CD4-positive, alpha-beta memory T cell (primary cell): ENCODE measurements at regions not wholly inside any gene's neighbourhood (a gene's known extent, or its start where the extent isn't known, plus 50 kb on each side); places are given as distances from the start of the nearest gene placed in this dataset.

Source experiments
- CTCF ChIA-PET: fragments of 350-600 bp; sonication (Branson Sonifier 250); formaldehyde crosslinking; loops from one replicate; lab custom pipeline; 2021; ENCODE audit warnings: inconsistent platforms; ENCODE audit not compliant: partially characterized antibody; lab: Charles Lee
- POLR2A ChIA-PET: fragments of 350-600 bp; sonication (Branson Sonifier 250); formaldehyde crosslinking; loops from one replicate; lab custom pipeline; 2021; ENCODE audit not compliant: partially characterized antibody; lab: Charles Lee
- DNase-seq, 5 donors: peaks; one replicate each; pipeline versions ENCODE4 v3.0.0 to v3.0.0-alpha.2; 2020 to 2022; ENCODE audit warnings: mixed read lengths in 1 of 5
- H3K27ac ChIP-seq: one replicate; pipeline ENCODE4 v1.7.0; 2013; ENCODE audit warnings: low read depth, low read length
- H3K27me3 ChIP-seq: 2 replicates; pipeline ENCODE4 v1.7.0; 2013; ENCODE audit warnings: mild to moderate bottlenecking, low read length, moderate library complexity; ENCODE audit not compliant: insufficient read depth
- H3K36me3 ChIP-seq: 2 replicates; pipeline ENCODE4 v1.7.0; 2013; ENCODE audit warnings: mild to moderate bottlenecking, low read length, moderate library complexity; ENCODE audit not compliant: insufficient read depth
- H3K4me1 ChIP-seq: 2 replicates; pipeline ENCODE4 v1.7.0; 2013; ENCODE audit warnings: mild to moderate bottlenecking, low read length, moderate library complexity; ENCODE audit not compliant: insufficient read depth
- H3K4me3 ChIP-seq, 2 donors: one replicate each; pipeline ENCODE4 v1.7.0; 2013; ENCODE audit warnings: low read length in 2 of 2, mild to moderate bottlenecking in 1 of 2
- H3K9me3 ChIP-seq, 2 donors: one replicate each; pipeline ENCODE4 v1.7.0; 2013; ENCODE audit warnings: low read length in 2 of 2, control low read depth in 1 of 2; ENCODE audit not compliant: control insufficient read depth in 1 of 2
- H3K27ac Mint-ChIP-seq, 7 donors: one replicate each; pipeline ENCODE4 v1.8.0; 2020 to 2021; ENCODE audit warnings: mixed read lengths in 7 of 7, mild to moderate bottlenecking in 6 of 7, inconsistent platforms in 3 of 7, moderate library complexity in 3 of 7
- H3K27me3 Mint-ChIP-seq, 2 donors: one replicate each; pipeline ENCODE4 v1.8.0; 2020 to 2021; ENCODE audit warnings: mixed read lengths in 2 of 2
- H3K36me3 Mint-ChIP-seq, 2 donors: one replicate each; pipeline ENCODE4 v1.8.0; 2020 to 2021; ENCODE audit warnings: mixed read lengths in 2 of 2, inconsistent platforms in 1 of 2, mild to moderate bottlenecking in 1 of 2
- H3K4me1 Mint-ChIP-seq, 4 donors: one replicate each; pipeline ENCODE4 v1.8.0; 2020 to 2021; ENCODE audit warnings: mixed read lengths in 4 of 4, mild to moderate bottlenecking in 1 of 4
- H3K4me3 Mint-ChIP-seq, 8 donors: one replicate each; pipeline ENCODE4 v1.8.0; 2020 to 2021; ENCODE audit warnings: mixed read lengths in 8 of 8, mild to moderate bottlenecking in 7 of 8, moderate library complexity in 6 of 8, inconsistent platforms in 3 of 8
- H3K9me3 Mint-ChIP-seq, 8 donors: one replicate each; pipeline ENCODE4 v1.8.0; 2020 to 2021; ENCODE audit warnings: mixed read lengths in 8 of 8, mild to moderate bottlenecking in 5 of 8, inconsistent platforms in 3 of 8, moderate library complexity in 1 of 8
- intact Hi-C: fragments of 100-400 bp; cut with micrococcal nuclease; formaldehyde crosslinking; loops from one replicate; pipeline ENCODE4 v1.15.1; 2023

DNA sequence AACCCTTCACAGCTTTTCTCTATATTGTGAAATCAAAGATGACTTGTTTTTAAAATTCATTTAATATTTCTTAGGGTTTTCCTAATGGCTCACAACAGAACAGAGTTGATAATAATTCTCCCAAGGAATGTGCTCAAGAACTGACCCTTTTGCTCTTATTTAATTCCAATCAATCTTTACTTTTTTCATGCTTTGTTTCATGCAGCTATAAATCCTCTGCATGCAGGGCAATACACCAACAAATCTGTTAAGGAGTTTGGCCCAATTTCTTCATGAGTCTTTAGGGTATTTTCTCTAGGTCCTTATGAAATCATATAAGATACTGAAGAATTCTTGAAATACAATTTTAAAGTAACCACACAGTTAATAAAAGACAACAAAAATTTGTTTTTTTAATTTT, 264.2 kb downstream of the SLC6A15 start:
- Mint-ChIP-seq H3K36me3 (no peaks in the 10 kb centered on the region), H3K9me3 (peaks cover 0 to 3% (median 0%) of the 10 kb centered on the region in 8 donors), H3K27me3 (peaks cover 0 to 1% of the 10 kb centered on the region in 2 donors), H3K4me3 (no peak overlapping the region), H3K27ac (no peak overlapping the region), H3K4me1 (no peaks in the 10 kb centered on the region)
- H3K36me3 ChIP-seq = no peaks in the 10 kb centered on the region
- no peaks in the 10 kb centered on the region for H3K4me1 ChIP-seq
- intact Hi-C loops = no loop called here
- DNase-seq = no peak
- POLR2A ChIA-PET = no interaction called here
- CTCF ChIA-PET = no interaction called here
- H3K27me3 ChIP-seq = no peaks in the 10 kb centered on the region
- H3K27ac ChIP-seq = no peak overlapping the region
- H3K9me3 ChIP-seq = no peaks in the 10 kb centered on the region
- no peak overlapping the region for H3K4me3 ChIP-seq

DNA sequence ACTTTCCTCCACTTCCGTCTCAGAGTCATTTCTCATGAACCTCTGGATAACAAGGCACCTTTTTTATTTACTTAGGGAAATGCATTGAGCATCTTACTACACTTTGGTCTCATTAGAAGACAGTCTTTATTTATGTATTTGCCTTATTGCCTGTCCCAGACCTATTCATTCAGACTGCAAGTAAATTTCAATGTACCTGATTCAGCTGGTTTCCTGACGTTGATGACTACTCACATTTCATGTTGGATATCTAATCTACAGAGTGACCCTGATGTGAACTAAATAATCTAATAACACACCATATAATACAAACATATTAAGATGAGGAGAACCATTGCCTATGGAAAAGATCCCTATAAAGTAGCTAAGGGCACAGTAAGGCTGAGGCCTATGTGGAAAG, 267.7 kb downstream of the SLC6A15 start:
- Histone ChIP-seq H3K9me3 (no peaks in the 10 kb centered on the region), H3K27me3 (no peaks in the 10 kb centered on the region), H3K27ac (no peak overlapping the region), H3K4me1 (no peaks in the 10 kb centered on the region), H3K36me3 (no peaks in the 10 kb centered on the region), H3K4me3 (no peak overlapping the region)
- peaks cover 0 to under 1% (median 0%) of the 10 kb centered on the region in 8 donors for H3K9me3 Mint-ChIP-seq
- CTCF ChIA-PET = no interaction called here
- intact Hi-C loops = no loop called here
- no peak for DNase-seq
- no peaks in the 10 kb centered on the region for H3K36me3 Mint-ChIP-seq
- POLR2A ChIA-PET = no interaction called here
- no peak overlapping the region for H3K4me3 Mint-ChIP-seq
- H3K27ac Mint-ChIP-seq = no peak overlapping the region
- H3K4me1 Mint-ChIP-seq = no peaks in the 10 kb centered on the region
- no peaks in the 10 kb centered on the region for H3K27me3 Mint-ChIP-seq

DNA sequence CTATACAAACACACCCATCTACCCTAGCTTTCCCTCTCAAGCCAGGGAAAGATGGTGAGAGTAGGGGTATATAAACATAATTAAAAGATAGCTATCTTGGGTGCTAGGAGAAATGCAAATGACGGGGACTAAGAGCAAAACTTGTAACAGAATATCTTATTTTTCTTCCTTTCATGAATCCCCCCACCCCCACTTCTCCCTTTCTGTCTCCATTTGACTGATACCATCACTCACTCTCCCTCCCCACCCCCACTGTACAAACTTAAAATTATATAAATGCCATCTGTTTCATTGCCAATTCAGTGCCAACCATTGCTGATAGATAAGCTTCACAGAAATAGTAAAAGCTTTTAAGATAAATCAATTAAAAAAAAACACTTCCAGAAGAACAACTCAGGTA, 268.6 kb downstream of the SLC6A15 start:
- no peak for DNase-seq
- H3K27ac ChIP-seq = no peak overlapping the region
- no peaks in the 10 kb centered on the region for H3K36me3 ChIP-seq
- Mint-ChIP-seq H3K27me3 (no peaks in the 10 kb centered on the region), H3K9me3 (no peaks in the 10 kb centered on the region), H3K4me3 (no peak overlapping the region), H3K27ac (no peak overlapping the region), H3K36me3 (no peaks in the 10 kb centered on the region), H3K4me1 (no peaks in the 10 kb centered on the region)
- no peak overlapping the region for H3K4me3 ChIP-seq
- POLR2A ChIA-PET = no interaction called here
- CTCF ChIA-PET = no interaction called here
- H3K4me1 ChIP-seq = no peaks in the 10 kb centered on the region
- no peaks in the 10 kb centered on the region for H3K27me3 ChIP-seq
- intact Hi-C loops = no loop called here
- no peaks in the 10 kb centered on the region for H3K9me3 ChIP-seq

DNA sequence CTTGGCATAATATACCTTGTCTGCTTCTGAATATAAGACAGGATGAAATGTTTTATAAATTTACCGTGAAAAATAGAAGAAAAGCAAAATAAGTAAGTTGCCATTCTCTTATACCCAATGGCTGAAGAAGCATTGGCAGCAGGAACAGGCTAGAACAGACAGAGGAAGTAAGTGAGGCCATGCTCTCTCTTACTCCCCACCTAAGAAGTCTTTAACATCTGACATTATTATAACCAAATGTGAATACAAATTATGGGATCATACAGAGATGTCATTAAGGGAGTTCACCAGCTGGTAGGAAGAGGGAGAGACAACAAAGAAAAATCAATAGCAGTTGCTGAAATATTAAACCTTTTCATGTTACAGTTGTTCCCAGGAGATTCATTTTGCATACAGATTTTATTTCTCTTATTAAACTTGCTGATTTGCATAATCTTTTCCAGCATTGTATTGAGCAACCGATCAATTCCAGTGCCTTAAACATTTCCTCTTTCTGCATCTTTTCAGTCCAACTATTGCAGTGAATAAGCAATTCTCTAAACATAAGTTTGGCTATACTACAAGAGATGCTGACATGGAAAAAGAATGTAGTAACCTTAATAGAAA, 270.6 kb downstream of the SLC6A15 start:
- intact Hi-C loops = no loop called here
- H3K4me3 Mint-ChIP-seq = no peak overlapping the region
- H3K9me3 ChIP-seq = no peaks in the 10 kb centered on the region
- POLR2A ChIA-PET = no interaction called here
- no peaks in the 10 kb centered on the region for H3K27me3 ChIP-seq
- no peaks in the 10 kb centered on the region for H3K4me1 Mint-ChIP-seq
- H3K9me3 Mint-ChIP-seq = no peaks in the 10 kb centered on the region
- no peaks in the 10 kb centered on the region for H3K4me1 ChIP-seq
- CTCF ChIA-PET = no interaction called here
- no peaks in the 10 kb centered on the region for H3K36me3 ChIP-seq
- H3K27ac Mint-ChIP-seq = no peak overlapping the region
- no peak overlapping the region for H3K4me3 ChIP-seq
- H3K36me3 Mint-ChIP-seq = no peaks in the 10 kb centered on the region
- no peak for DNase-seq
- H3K27ac ChIP-seq = no peak overlapping the region
- H3K27me3 Mint-ChIP-seq = no peaks in the 10 kb centered on the region

DNA sequence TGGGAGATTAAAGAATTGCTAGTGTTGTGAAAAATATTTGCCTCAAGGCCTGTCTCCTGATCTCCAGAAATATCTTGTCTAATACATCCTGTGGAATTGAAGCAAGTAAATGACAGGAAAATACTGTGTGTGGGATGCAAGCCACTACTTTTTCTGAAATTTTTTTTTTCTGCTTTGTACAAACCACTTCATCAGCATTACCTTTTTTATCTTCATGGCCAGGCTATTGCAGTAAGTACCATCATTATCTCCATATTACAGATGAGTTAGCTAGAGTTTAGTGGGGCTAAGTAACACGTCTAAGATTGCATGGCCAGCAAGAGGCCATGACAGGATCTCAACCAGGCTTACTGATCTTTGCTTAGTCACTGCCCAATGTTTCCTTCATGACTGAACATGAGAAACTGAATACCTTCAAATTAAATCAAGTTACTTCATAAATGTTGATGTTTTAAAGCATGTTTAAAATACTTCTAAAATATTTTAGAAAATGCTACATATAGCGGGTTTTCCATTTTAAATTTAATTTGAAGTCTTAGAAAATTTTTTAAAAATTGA, 273.7 kb downstream of the SLC6A15 start:
- Mint-ChIP-seq H3K27me3 (no peaks in the 10 kb centered on the region), H3K27ac (no peak overlapping the region), H3K4me1 (no peaks in the 10 kb centered on the region), H3K36me3 (no peaks in the 10 kb centered on the region), H3K4me3 (no peak overlapping the region), H3K9me3 (peaks cover 0 to 6% (median 0%) of the 10 kb centered on the region in 8 donors)
- intact Hi-C loops = no loop called here
- CTCF ChIA-PET = no interaction called here
- Histone ChIP-seq H3K27ac (no peak overlapping the region), H3K4me1 (no peaks in the 10 kb centered on the region), H3K9me3 (no peaks in the 10 kb centered on the region), H3K36me3 (no peaks in the 10 kb centered on the region), H3K4me3 (no peak overlapping the region), H3K27me3 (no peaks in the 10 kb centered on the region)
- DNase-seq = no peak
- POLR2A ChIA-PET = no interaction called here

DNA sequence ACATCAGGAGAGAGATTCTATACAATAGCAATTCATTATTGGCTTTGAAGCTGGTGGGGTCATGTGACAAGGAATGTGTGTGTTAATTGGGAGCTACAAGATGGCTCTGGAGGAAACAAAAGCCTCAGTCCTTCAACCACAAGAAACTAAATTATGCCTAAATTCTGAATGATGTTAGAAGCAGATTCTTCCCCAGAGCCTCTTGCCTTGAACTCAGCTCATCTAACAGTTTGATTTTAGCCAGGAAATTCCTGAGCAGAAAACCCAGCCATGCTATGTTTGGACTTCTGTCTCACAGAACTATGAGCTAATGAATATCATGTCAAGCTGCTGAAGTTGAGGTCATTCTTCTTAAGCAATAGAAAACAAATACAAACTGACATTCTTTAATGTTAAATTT, 274.7 kb downstream of the SLC6A15 start:
- CTCF ChIA-PET = no interaction called here

DNA sequence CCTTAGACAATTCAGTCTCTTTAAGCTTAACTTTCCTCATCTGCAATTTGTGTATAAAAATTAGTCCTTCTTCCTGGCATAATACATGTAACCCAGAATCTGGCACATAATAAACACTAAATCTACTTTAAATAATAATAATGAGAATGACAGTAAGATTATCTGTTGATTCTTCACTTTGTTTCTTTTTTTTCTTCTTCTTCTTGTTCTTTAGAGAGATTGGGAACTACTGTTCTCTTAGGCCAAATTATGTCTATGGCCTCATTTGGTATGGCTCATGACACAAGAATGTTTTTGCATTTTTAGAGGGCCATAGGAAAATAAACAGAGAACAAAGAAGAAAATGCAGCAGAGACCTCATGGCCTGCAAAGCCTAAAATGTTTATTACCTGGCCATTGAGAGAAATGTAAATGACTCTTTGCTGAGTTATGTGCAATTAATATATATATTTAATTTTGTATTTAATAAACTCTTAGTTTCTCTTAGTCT, 275.8 kb downstream of the SLC6A15 start:
- no peaks in the 10 kb centered on the region for H3K36me3 Mint-ChIP-seq

More for the DNA sequence above, 274.7 kb downstream of the SLC6A15 start:
- peaks cover 0 to 6% (median 0%) of the 10 kb centered on the region in 8 donors for H3K9me3 Mint-ChIP-seq
- no peak overlapping the region for H3K27ac Mint-ChIP-seq
- H3K4me1 ChIP-seq = no peaks in the 10 kb centered on the region
- H3K4me3 Mint-ChIP-seq = no peak overlapping the region
- H3K27me3 ChIP-seq = no peaks in the 10 kb centered on the region
- POLR2A ChIA-PET = no interaction called here
- H3K27ac ChIP-seq = no peak overlapping the region
- H3K9me3 ChIP-seq = no peaks in the 10 kb centered on the region
- intact Hi-C loops = no loop called here
- H3K27me3 Mint-ChIP-seq = no peaks in the 10 kb centered on the region
- no peaks in the 10 kb centered on the region for H3K4me1 Mint-ChIP-seq
- H3K4me3 ChIP-seq = no peak overlapping the region
- H3K36me3 Mint-ChIP-seq = no peaks in the 10 kb centered on the region
- no peaks in the 10 kb centered on the region for H3K36me3 ChIP-seq
- DNase-seq = no peak

More for the DNA sequence above, 275.8 kb downstream of the SLC6A15 start:
- Histone ChIP-seq H3K9me3 (no peaks in the 10 kb centered on the region), H3K4me1 (no peaks in the 10 kb centered on the region), H3K4me3 (no peak overlapping the region), H3K36me3 (no peaks in the 10 kb centered on the region), H3K27ac (no peak overlapping the region), H3K27me3 (no peaks in the 10 kb centered on the region)
- no peak overlapping the region for H3K4me3 Mint-ChIP-seq
- DNase-seq = no peak
- ChIA-PET CTCF (no interaction called here), POLR2A (no interaction called here)
- H3K9me3 Mint-ChIP-seq = peaks cover 0 to 6% (median 0%) of the 10 kb centered on the region in 8 donors
- no peaks in the 10 kb centered on the region for H3K27me3 Mint-ChIP-seq
- no peak overlapping the region for H3K27ac Mint-ChIP-seq
- H3K4me1 Mint-ChIP-seq = no peaks in the 10 kb centered on the region
- intact Hi-C loops = no loop called here
